ENCODE measurements at regions not wholly inside any gene's neighbourhood (a gene's known extent, or its start where the extent isn't known, plus 50 kb on each side); places are given as distances from the start of the nearest gene placed in this dataset.
A peak's percentile ranks its signal among the peaks of the same experiment; 100 is the strongest.

DNA sequence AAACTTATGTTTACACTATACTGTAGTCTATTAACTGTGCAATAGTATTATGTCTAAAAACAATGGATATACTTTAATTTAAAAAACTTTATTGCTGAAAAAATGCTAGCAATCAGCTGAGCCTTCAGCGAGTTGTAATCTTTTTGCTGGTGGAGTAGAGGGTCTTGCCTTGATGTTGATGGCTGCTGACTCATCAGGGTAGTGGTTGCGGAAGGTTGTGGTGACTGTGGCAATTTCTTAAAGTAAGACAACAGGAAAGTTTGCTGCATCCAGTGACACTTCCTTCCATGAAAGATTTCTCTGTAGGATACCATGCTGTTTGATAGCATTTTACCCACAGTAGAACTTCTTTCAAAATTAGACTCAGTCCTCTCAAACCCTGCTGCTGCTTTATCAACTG lies 234.7 kb upstream of the CSF3R start:
- DNase-seq, result no peak

DNA sequence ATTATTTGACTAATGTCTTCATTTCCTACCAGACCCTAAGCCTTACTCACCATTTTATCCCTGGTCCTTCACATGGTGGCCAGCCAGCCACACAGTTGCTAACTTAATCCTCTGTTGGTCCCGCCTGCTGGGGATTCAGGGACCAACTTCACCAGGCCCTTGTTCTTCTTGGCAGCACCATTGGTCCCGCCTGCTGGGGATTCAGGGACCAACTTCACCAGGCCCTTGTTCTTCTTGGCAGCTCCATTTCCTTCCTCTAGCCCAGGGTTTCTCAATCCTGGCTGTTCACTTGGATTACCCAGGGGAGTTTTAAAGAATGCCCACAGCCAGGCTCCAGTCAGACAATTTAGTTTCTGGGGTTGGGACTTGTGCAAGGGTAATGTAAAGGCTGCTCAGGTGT lies 233.1 kb upstream of the CSF3R start:
- no peak for DNase-seq

DNA sequence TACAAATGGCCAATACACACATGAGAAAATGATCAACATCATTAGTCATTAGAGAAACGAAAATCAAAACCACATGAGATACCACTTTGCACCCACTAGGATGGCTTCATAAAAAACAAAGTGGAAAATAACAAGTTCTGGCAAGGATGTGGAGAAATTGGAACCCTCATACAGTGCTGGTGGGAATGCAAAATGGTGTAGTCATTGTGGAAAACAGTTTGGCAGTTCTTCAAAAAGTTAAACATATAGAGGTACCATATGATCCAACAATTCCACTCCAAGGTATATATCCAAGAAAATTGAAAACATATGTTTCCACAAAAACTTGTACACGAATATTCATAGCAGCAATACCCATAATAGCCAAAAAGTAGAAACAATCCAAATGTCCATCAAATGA lies 231.6 kb upstream of the CSF3R start:
- no peak for DNase-seq

DNA sequence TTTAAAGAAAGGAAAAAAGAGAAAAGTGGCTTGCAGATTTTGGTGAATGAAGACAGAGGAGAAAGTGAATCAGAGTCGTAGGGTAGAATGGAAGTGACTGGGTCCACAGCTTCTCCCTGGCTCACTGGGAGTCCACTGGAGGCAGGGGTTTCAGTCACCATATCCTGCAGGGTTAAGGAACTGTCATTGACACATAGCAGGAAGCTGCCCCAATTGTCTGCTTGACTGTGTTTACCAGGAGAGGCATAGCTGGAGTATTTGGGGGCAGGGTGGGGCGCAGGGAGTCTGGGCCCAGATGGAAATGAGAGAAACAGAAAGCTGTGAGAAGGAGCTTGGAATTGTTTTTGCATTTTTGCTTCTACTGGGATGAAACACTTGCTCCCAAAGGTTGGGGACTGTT lies 228.8 kb upstream of the CSF3R start:
- no peak for DNase-seq

DNA sequence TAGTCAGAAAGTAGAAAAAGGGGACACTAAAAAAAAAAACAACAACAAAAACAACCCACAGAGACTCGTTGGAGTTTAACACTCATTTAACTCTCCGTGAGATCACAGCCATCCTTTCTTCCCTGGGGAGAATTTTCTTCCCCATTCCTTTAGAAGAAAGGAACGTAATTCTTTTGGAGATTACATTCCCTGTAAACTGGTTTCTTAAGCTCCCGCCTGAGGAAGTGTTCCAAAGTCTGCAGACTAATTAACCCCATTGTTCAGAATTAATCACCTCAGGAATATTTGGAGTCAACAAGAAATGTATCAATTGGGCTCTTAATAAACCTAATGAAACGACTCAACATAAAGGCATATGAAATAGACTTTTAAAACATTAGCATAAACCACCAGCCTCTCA lies 228.2 kb upstream of the CSF3R start:
- no peak for DNase-seq

DNA sequence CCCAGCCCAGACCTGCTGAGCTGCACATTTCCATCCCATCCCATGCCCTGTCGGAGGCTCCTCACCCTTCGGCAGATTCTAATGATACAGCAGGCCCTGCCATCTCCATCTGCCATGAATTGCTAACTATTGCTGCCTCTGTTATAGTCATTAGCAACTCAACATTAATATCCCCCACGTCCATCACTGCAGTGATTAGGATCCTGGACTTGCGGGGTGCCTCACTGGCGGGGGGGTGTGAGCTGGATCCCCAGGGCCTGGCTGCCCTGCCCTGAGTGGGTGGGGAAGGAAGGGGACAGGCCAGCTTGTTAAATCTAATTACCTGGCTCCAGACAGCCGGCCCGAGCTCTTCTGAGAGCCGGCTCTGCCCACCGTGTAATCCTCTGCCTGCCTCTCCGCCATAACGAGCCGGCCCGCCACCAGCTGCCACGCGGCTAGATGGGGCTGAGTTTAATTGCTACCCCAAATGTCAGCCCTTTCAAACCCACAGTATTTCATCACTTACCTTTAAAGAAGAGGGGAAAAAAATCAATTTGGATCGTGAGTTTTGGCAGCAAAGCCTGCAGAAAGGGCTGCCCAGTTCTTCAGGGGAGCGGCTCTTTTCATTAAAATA lies 227.3 kb upstream of the CSF3R start:
- peak; percentile 67 for DNase-seq

DNA sequence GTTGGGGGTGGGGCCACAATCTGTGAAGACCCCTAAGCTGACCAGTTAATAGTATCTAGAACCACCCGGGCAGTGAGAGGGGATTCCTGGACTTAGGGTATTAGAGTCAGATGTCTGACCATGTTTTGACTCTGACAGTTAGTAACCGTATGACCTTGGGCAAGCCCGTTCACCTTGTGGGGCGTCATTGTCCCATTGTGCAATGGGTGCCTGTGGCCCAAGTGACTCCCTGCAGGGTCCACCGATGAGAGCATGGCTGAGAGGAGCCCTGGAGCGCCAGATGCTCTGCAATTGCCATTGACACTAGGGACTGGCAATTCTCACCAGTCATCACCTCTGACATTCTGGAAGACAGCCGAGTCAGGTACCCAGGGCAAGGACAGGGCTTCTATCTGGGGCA lies 225.9 kb upstream of the CSF3R start:
- no peak for DNase-seq

DNA sequence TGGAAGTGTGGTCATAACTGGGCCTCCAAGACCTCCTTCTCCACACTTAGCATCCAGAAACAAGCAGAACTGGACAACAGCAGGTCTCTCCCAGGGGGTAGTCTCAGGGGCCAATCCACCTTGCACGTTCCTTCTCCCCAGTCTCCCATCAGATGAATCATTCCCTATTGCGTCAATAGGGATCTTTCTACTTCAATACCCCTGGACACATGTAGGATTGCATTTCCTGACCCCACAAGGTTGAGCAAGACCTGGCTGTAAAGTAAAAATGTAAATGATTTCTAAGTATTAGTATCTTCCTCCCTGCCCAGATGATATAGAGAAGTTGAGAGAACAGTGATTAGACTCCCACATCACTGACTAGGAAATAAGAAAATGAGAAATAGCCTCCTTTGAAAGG lies 224.5 kb upstream of the CSF3R start:
- DNase-seq, result no peak

DNA sequence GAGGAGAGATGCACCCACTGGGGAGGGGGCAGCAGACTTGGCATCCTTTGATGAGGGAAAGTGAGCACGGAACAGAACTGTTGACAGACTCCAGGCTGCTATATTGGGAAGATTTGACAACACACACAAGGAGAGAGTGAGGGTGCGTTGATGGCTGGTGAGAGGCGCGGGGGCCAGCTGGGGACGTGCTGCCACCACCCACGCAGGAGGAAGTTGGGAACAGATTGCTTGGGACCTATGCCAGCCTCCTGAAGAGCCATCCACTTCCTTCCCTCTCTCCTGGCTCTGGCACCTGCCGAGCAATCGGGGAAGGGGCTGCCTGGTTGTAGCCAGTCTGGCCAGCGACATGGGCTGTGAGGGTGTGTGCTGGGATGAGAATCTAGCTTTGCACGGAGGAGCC lies 223.7 kb upstream of the CSF3R start:
- no peak for DNase-seq

DNA sequence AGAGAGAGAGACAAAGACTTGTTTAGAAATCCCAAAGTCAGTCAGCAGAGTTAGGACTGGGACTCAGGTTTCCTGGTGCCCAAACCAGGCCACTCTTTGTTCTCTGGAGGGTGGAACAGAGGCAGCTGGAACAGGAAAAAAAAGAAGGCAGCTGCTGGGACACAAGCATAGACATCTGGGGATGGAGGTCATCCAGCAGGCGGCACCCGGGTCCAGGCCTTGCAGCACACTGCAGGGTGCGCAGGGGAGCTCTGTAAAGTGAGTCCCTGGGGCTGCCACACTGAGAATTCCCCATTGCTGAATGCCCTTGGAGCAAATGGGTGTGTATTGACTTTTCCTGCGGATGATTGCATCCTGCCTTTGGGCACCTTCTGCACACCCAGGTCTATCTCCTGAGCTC lies 222.9 kb upstream of the CSF3R start:
- DNase-seq, result no peak

DNA sequence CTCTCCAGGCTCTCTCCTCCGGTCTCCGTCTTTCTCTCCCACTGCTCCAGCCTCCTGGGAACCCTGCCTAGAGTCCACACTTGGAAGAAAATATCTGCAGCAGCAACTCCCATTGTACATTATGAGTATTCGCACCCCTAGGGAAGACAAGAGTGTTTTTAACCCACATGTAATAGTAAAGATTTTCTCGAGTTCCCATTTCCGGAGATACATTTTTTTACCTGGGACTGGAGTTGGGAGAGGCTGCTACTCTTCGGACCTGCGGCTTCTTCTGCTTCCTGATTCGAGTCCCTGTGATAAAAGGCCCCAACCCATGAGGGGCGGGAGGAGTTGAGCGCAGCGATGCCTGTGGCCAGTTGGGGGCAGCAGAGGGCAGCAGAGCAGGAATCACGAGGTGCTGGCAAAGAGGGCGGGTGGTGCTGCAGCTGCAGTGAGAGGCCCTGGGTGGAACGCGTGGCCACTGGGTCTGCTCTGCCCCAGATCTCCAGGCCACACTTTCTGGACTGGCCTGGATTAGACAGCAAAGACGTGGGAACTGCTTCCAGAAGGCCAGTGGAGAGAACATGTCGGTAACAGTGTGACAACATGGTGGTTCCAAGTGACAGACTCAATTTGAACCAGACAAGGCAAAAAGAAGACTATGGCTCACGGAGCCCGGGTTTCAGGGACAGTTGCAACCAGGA lies 221.0 kb upstream of the CSF3R start:
- peak; percentile 79 for DNase-seq

DNA sequence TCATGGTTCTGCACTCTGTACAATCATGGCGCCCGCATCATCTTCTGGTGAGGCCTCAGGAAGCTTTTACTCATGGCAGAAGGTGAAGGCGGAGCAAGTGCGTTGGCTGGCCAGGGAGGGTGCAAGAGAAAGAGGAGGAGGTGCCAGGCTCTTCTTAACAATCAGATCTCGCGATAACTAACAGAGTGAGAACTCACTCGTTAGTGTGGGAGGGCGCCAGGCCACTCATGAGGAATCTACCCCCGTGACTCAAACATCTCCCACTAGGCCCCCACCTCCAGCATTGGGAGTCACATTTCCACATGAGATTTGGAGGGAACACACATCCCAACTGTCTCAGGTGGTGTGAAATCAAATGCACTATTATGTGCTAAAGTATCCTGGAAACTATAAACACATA lies 220.2 kb upstream of the CSF3R start:
- DNase-seq, result no peak

DNA sequence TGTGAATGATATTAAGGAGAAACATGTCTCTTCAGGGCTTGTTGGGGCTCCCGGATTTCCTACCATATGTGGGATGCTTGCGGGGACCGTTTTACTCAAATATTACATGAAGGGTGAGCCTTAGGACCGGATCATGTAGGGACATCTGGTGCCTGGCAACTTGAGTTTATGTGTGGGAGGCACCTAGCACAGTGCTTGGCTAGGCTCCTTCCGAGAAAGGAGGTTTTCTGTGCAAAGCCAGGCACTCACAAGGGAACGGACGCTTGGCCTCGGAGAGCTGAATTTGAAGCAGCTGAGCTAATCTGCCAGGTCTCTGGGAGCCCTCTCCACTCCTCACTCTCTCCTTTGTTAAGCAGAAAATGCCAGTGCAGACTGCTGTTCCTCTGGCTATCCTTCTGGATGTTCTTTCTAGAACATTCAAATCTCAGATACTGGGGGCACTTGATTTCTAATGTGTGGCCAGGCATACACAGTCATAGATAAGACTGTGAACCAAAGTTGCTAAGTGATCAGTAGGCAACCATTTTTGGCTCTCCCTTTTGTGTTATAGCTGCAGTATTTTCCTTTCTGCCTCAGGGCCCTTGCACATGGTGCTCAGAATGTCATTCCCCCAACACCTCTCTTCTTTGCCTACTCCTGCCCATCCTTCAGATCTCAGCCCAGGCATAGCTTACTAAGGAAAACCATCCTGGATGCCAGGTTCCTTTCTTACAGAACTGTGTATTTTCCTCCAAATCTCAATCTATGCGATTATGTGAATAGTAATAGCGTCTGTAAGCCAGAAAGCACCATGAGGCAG lies 216.6 kb upstream of the CSF3R start:
- DNase-seq, result no peak

DNA sequence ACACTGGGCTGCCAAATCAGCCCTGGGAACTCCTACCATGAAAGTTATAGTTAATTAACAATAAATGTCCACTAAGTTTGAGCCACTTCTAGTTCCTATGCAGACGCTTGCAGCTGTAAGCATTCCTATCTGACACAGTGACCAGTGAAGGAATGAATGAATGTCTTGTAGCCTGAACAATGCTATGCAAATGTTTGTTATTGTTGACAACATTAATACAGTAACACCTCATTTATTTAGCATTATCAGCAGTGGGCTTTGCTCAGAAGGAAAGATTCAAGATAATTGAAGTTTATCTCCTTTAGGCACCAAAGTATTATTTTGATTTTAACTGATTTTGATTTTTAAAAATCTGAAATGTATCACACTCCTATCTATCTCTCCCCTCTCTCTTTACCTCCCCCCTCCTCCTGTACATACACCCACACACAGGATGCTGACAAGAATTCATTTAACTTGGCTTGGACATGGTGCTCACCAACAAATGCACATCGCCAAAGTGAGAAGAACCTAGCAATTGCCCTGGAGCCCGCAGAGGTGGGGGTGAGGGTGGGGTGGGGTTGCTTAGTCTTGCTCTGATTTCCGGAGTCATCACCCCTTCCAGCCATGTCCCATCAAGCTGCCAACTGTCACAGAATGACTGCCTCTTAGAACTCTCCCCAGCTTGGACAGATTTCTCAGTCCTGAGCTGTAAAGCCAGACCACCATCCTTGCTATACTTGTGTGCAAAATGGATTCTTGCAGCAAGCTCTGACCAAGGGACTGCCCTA lies 215.3 kb upstream of the CSF3R start:
- no peak for DNase-seq

DNA sequence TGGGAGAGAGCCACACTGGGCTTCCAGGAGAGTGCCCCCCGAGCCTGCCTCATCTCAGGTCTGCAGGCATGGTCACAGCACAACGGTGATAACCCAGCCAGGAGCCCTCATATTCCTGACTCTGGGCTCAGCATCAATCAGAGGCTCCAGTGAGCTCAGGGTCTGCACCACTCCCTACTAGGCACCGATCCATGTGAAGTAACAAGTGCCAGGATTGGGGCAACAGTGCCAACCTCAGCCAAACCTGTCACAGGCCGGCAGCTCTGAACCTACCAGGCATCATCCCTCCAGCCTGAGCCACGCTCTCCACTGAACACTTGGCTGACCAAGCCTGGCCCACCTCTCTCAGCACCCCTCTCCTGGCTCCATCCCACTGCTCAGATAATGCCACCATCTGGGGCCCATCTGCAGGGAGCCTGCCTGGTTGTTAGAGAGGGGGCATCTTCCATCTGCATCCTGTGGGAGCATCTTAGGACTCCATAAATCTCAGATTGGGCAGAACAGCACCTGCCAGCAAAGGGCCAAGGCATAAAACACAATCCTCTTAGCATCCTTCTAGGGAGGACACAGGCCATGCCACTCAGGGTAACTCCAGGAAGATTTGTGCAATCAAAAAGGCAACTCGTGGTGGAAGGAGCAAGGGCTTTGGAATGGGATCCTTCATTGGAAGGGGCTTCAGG lies 213.7 kb upstream of the CSF3R start:
- DNase-seq, result no peak

DNA sequence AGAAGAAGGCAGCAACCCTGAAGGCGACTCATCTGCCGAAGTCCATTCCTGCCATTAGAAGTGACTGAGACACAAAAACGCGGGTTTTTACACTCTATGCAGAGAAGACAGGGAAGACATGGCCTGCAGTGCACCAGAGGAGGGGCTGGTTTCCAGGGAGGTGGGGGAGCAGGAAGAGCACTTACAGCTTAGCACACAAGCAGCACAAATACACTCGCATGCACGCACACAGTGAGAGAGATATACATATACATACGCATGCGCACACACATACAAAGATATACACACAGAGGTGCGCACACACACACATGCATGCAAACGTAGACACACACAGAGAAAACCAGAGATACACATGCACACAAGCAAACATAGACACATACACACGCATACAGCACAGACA lies 210.9 kb upstream of the CSF3R start:
- no peak for DNase-seq

DNA sequence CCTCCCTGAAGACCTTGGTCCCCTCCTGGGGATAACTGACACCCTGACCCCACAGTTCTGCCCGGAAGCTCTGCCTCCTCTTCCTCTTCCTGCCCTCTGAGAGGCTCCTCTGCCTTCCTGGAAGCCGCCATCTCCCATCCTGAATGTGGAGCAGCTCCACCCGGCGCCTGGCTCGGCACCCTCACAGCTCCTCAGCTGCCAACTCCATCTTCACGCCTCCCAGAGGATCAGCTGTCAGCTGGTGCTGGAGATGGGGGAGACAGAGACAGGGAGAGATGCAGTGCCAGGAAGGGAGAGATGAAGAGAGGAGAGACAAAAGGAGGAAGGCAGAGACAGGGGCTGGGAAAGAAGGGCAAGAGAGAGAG lies 210.4 kb upstream of the CSF3R start:
- DNase-seq, result no peak

DNA sequence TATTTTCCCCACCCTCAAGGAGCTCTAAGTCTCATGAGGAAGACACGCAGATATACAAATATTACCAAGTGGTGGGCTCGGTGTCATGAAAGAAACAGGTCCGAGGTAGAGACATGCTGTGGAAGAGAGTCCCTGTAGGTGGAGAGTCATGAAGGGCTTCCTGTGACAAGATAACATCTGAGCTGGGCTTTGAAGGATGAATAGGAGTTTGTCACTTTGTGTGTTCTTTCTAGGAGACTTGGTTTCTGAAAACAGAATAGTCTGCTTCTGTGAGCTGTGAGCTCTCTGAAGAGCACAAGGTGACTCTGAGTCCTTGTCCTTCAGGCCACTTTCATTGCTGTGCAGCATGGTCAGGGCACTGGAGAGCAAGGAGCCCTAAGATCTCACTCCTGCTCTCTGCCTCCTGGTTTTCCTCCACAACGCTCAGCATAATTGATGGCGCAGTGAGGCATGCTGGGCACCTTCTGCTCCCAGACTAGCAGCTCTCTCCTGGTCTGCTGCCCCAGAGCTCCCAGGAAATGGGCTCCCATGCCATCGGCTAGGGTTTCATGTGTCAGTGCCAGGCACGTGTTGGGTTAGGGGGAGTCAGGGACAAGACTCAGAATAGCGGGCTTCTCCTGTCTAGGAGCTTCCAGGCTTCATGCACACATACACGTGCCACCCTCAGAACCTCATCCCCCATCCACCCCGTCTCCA lies 209.9 kb upstream of the CSF3R start:
- no peak for DNase-seq

DNA sequence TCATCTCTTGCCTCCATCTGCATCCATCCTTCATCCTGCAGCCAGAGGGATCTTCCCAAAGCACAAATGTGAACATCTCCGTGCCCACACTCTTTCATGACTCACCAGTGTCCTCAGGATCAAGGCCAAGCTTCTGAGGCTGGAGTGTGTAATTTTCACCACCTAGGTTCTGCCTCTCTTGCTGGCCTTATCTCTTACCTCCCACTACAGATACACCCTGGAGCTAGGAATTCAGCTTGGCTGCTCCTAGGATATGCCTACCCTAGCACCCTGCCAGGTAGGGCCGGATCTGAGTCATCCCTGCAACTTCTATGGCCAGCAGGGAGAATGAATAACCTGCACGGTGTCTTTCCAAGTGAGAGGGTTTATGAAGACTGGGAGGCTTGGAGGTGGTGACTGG lies 208.7 kb upstream of the CSF3R start:
- no peak for DNase-seq

DNA sequence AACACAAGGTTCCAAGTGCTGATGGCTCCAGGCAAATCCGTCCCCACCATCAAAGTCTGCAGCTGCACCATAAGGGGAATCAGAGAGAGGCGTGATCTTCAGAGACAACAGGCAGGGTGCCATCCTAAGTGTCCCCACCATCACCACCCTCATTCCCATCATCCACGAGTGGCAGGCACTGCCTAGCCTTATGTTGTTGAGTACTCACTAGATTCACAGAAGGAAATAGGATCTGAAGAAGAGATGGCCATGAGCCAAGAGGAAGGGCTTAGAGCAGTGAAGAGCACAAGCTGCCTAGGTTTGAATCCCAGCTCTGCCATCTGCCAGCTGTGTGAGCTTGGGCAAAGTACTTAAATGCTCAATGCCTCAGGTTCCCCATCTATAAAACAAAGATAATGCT lies 207.3 kb upstream of the CSF3R start:
- DNase-seq, result no peak

DNA sequence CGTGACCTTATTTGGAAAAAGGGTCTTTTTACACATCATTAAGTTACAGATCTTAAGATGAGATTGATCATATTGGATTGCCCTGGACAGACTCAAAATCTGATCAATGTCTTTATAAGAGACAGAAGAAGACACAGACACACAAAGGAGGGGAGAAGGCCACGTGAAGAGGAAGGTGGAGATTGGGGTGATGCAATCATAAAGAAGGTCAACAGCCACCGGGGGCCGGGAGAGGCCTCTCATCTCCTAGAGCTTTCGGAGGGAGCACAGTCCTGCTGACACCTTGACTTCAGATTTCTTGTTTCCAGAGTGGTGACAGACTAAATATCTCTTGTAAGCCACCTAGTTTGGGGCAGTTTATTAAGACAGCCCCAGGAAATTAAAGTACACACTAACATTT lies 204.6 kb upstream of the CSF3R start:
- no peak for DNase-seq

DNA sequence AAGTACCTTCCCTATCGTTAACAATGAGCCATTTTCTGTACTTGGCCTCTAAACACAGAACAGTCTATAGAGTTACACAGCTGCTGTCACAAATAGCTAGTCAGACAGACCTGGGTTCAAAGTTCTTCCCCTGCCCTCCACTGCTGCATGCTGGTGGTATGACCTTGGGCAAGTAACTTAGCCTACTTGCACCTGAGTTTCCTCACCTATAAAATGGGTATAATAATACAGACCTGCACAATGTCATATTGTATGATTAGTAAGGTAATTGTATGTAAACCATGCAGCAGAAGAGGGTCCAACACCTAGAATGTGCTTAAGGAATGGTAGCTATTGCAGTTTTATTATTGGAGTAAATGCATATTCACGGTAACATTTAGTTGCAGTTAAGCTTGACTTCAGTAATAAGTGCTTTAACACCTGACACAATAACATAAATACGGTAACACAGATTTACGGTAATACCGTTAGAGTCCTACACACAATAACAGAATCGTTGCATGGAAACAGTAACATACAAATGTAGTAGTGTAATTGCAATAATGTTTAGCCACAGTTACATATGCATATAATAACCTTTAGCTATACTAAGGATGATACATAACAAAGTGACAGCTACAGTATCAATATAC lies 193.3 kb upstream of the CSF3R start:
- DNase-seq, result no peak

All from left hindlimb (tissue), 1 donor.